WTC11 (cell line): ENCODE measurements at regions not wholly inside any gene's neighbourhood (a gene's known extent, or its start where the extent isn't known, plus 50 kb on each side); places are given as distances from the start of the nearest gene placed in this dataset.

Experiments used
- ATAC-seq: fragments of 200-7000 bp; cut with Tn5 transposase; 2 replicates; pipeline ENCODE4 v1.10.0; 2021; ENCODE audit warnings: mild to moderate bottlenecking, moderate library complexity
- CTCF ChIA-PET: fragments of 300-600 bp; sonication (Branson Sonifier 250); formaldehyde crosslinking; loops from one replicate; lab custom pipeline; 2021; ENCODE audit warnings: antibody characterized with exemption; lab: Charles Lee
- POLR2A ChIA-PET: fragments of 350-600 bp; sonication (Branson Sonifier 250); formaldehyde crosslinking; loops from one replicate; lab custom pipeline; 2021; ENCODE audit warnings: antibody characterized with exemption; lab: Charles Lee
- DNase-seq: peaks from one replicate; pipeline ENCODE4 v3.0.0; 2021; ENCODE audit warnings: low spot score
- H3K27ac Mint-ChIP-seq: 2 replicates; pipeline ENCODE4 v1.8.0; 2021; ENCODE audit warnings: mixed read lengths
- H3K27me3 Mint-ChIP-seq: 2 replicates; pipeline ENCODE4 v1.8.0; 2021; ENCODE audit warnings: low read depth, mild to moderate bottlenecking, moderate library complexity, mixed read lengths
- H3K36me3 Mint-ChIP-seq: 2 replicates; pipeline ENCODE4 v1.8.0; 2021; ENCODE audit warnings: mixed read lengths
- H3K4me1 Mint-ChIP-seq: 2 replicates; pipeline ENCODE4 v1.8.0; 2022; ENCODE audit warnings: mixed read lengths
- H3K4me3 Mint-ChIP-seq: 2 replicates; pipeline ENCODE4 v1.8.0; 2021; ENCODE audit warnings: mild to moderate bottlenecking, moderate library complexity, mixed read lengths
- H3K9me3 Mint-ChIP-seq: 2 replicates; pipeline ENCODE4 v1.8.0; 2021; ENCODE audit warnings: mixed read lengths
- AFF4 ChIP-seq: sonication (generic); formaldehyde crosslinking; IDR thresholded peaks from 2 replicates; pipeline ENCODE4 v1.8.1; 2023; ENCODE audit warnings: mild to moderate bottlenecking, missing genetic modification reagents, borderline replicate concordance
- ARID4B ChIP-seq: sonication (generic); formaldehyde crosslinking; IDR thresholded peaks from 2 replicates; pipeline ENCODE4 v1.8.0; 2023; ENCODE audit warnings: missing genetic modification reagents, mild to moderate bottlenecking, borderline replicate concordance
- FOXK1 ChIP-seq: sonication (generic); formaldehyde crosslinking; IDR thresholded peaks from 2 replicates; pipeline ENCODE4 v1.8.0; 2022; ENCODE audit warnings: mild to moderate bottlenecking, moderate library complexity, missing genetic modification reagents
- FOXP4 ChIP-seq: sonication (generic); formaldehyde crosslinking; IDR thresholded peaks from 2 replicates; pipeline ENCODE4 v1.8.0; 2022; ENCODE audit warnings: mild to moderate bottlenecking, missing genetic modification reagents
- GABPB1 ChIP-seq: sonication (generic); formaldehyde crosslinking; IDR thresholded peaks from 2 replicates; pipeline ENCODE4 v1.8.1; 2023; ENCODE audit warnings: mild to moderate bottlenecking, missing genetic modification reagents
- GRHL2 ChIP-seq: fragments of 250-450 bp; sonication (Bioruptor Pico); IDR thresholded peaks from 2 replicates; pipeline ENCODE4 v1.8.0; 2022; ENCODE audit warnings: mild to moderate bottlenecking, moderate library complexity; ENCODE audit not compliant: insufficient replicate concordance, severe bottlenecking
- IRF1 ChIP-seq: sonication (generic); formaldehyde crosslinking; IDR thresholded peaks from 2 replicates; pipeline ENCODE4 v1.8.0; 2023; ENCODE audit warnings: missing genetic modification reagents
- IRF2 ChIP-seq: sonication (generic); formaldehyde crosslinking; IDR thresholded peaks from 2 replicates; pipeline ENCODE4 v1.8.0; 2022; ENCODE audit warnings: low read depth, missing genetic modification reagents, borderline replicate concordance
- MYBL2 ChIP-seq: sonication (generic); formaldehyde crosslinking; IDR thresholded peaks from 2 replicates; pipeline ENCODE4 v1.8.1; 2023; ENCODE audit warnings: mild to moderate bottlenecking, moderate library complexity, missing genetic modification reagents
- NFE2L1 ChIP-seq: sonication (generic); formaldehyde crosslinking; IDR thresholded peaks from 2 replicates; pipeline ENCODE4 v1.8.1; 2023; ENCODE audit warnings: missing genetic modification reagents
- RELA ChIP-seq: sonication (generic); formaldehyde crosslinking; IDR thresholded peaks from 2 replicates; pipeline ENCODE4 v1.8.1; 2022; ENCODE audit warnings: missing genetic modification reagents, mild to moderate bottlenecking, borderline replicate concordance
- SMAD3 ChIP-seq: sonication (generic); formaldehyde crosslinking; IDR thresholded peaks from 2 replicates; pipeline ENCODE4 v1.8.0; 2022; ENCODE audit warnings: missing genetic modification reagents, mild to moderate bottlenecking, borderline replicate concordance
- TCF7 ChIP-seq: sonication (generic); formaldehyde crosslinking; IDR thresholded peaks from 2 replicates; pipeline ENCODE4 v1.8.0; 2022; ENCODE audit warnings: mild to moderate bottlenecking, low read depth, missing genetic modification reagents, moderate library complexity
- TEAD4 ChIP-seq: sonication (generic); formaldehyde crosslinking; IDR thresholded peaks from 2 replicates; pipeline ENCODE4 v1.8.0; 2022; ENCODE audit warnings: mild to moderate bottlenecking, missing genetic modification reagents
- USF2 ChIP-seq: sonication (generic); formaldehyde crosslinking; IDR thresholded peaks from 2 replicates; pipeline ENCODE4 v1.8.1; 2023; ENCODE audit warnings: mild to moderate bottlenecking, missing genetic modification reagents, moderate library complexity
- ZNF121 ChIP-seq: sonication (generic); formaldehyde crosslinking; IDR thresholded peaks from 2 replicates; pipeline ENCODE4 v1.8.0; 2023; ENCODE audit warnings: missing genetic modification reagents
- ZNF232 ChIP-seq: sonication (generic); formaldehyde crosslinking; IDR thresholded peaks from 2 replicates; pipeline ENCODE4 v1.8.0; 2022; ENCODE audit warnings: mild to moderate bottlenecking, missing genetic modification reagents
- ZNF532 ChIP-seq: fragments of 250-450 bp; sonication (Bioruptor Pico); IDR thresholded peaks from 2 replicates; pipeline ENCODE4 v1.9.0; 2021; ENCODE audit warnings: mild to moderate bottlenecking, borderline replicate concordance

- Mint-ChIP-seq H3K27me3 (peaks cover 11% of the 10 kb centered on the region), H3K4me3 (no peak overlapping the region), H3K9me3 (peaks cover 32% of the 10 kb centered on the region), H3K36me3 (peaks cover 28% of the 10 kb centered on the region), H3K4me1 (no peaks in the 10 kb centered on the region), H3K27ac (no peak overlapping the region)
- ATAC-seq (no peak), DNase-seq (no peak)
- ChIA-PET CTCF (interaction anchor here (0.7 to 1.4 kb wide), 3 partner anchors 104 to 302 kb away, joined by 3 read pairs; no protein-coding TSS in a partner anchor), POLR2A (no interaction called here)
- TF ChIP-seq SMAD3 (CRISPR knock-in tag) (no peak), ZNF121 (CRISPR knock-in tag) (no peak), IRF1 (CRISPR knock-in tag) (no peak), IRF2 (CRISPR knock-in tag) (no peak), RELA (no peak), ARID4B (no peak), MYBL2 (CRISPR knock-in tag) (no peak), FOXP4 (no peak)
These were observed 261.7 kb upstream of the TCERG1L start for GRCh38 chr10:131573256-131573655.

- ChIA-PET CTCF (interaction anchor here (0.7 to 1.3 kb wide), 2 partner anchors 113 to 301 kb away, joined by 3 read pairs; no protein-coding TSS in a partner anchor), POLR2A (interaction anchor here (0.6 kb wide), 1 partner anchor 34 kb away, joined by 3 read pairs; no protein-coding TSS in a partner anchor)
- Mint-ChIP-seq H3K9me3 (peaks cover 34% of the 10 kb centered on the region), H3K27ac (no peak overlapping the region), H3K4me1 (no peaks in the 10 kb centered on the region), H3K36me3 (peaks cover 30% of the 10 kb centered on the region), H3K27me3 (peaks cover 11% of the 10 kb centered on the region), H3K4me3 (no peak overlapping the region)
- ATAC-seq = no peak
- DNase-seq = no peak
- TF ChIP-seq FOXK1 (CRISPR knock-in tag) = no peak
- no peak for TF ChIP-seq ZNF532 (CRISPR knock-in tag)
- TF ChIP-seq NFE2L1 (CRISPR knock-in tag) = no peak
- TF ChIP-seq GRHL2 (CRISPR knock-in tag) = no peak
- TF ChIP-seq TCF7 (CRISPR knock-in tag) = no peak
- TF ChIP-seq USF2 (CRISPR knock-in tag) = no peak
- TF ChIP-seq GABPB1 (CRISPR knock-in tag) = no peak
- no peak for TF ChIP-seq TEAD4 (CRISPR knock-in tag)
- no peak for TF ChIP-seq AFF4 (CRISPR knock-in tag)
- no peak for TF ChIP-seq ZNF232 (CRISPR knock-in tag)
- no peak for TF ChIP-seq SMAD3 (CRISPR knock-in tag)
- no peak for TF ChIP-seq IRF1 (CRISPR knock-in tag)
These were observed 262.2 kb upstream of the TCERG1L start for GRCh38 chr10:131573707-131574106.
